ENCODE measurements at regions not wholly inside any gene's neighbourhood (a gene's known extent, or its start where the extent isn't known, plus 50 kb on each side); places are given as distances from the start of the nearest gene placed in this dataset.

DNA sequence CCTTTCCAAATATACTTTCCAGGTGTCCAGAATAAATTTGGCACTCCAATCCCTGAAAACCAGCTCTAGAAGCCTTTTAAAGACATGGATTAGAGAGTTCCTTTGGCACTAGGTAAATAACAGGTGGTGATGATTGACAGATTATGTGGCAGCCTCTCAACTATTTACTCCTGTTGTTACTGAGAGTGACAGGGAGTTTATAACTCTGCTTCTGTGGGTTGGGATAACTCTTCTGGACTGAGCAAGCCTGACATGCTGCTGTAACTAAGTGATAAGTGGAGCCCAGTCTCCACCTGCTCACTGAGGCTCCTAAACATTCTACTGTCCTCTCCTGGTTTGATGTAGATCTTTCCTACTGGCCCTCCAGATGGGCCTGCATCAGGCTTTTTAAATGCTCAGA lies 693.2 kb upstream of the FTMT start:
- TF ChIP-seq, protein P1, sequence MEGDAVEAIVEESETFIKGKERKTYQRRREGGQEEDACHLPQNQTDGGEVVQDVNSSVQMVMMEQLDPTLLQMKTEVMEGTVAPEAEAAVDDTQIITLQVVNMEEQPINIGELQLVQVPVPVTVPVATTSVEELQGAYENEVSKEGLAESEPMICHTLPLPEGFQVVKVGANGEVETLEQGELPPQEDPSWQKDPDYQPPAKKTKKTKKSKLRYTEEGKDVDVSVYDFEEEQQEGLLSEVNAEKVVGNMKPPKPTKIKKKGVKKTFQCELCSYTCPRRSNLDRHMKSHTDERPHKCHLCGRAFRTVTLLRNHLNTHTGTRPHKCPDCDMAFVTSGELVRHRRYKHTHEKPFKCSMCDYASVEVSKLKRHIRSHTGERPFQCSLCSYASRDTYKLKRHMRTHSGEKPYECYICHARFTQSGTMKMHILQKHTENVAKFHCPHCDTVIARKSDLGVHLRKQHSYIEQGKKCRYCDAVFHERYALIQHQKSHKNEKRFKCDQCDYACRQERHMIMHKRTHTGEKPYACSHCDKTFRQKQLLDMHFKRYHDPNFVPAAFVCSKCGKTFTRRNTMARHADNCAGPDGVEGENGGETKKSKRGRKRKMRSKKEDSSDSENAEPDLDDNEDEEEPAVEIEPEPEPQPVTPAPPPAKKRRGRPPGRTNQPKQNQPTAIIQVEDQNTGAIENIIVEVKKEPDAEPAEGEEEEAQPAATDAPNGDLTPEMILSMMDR (conservative IDR thresholded peaks at IDR 0.05): no peak
- TF ChIP-seq EZH2 (IDR thresholded peaks at IDR 0.05; ENCODE audit: low read depth): no peak
